ENCODE measurements at regions not wholly inside any gene's neighbourhood (a gene's known extent, or its start where the extent isn't known, plus 50 kb on each side); places are given as distances from the start of the nearest gene placed in this dataset.

GRCh38 chr13:22461854-22462490 lies 718.8 kb upstream of the SGCG start:
- no peak for DNase-seq

GRCh38 chr13:22463089-22463488 lies 717.7 kb upstream of the SGCG start:
- no peak for DNase-seq

GRCh38 chr13:22468045-22468444 lies 712.7 kb upstream of the SGCG start:
- DNase-seq, result no peak

- DNase-seq, result no peak
Observed at GRCh38 chr13:22468824-22469223, 712.0 kb upstream of the SGCG start.

- DNase-seq, result no peak
Observed at GRCh38 chr13:22469452-22469851, 711.3 kb upstream of the SGCG start.

GRCh38 chr13:22470075-22470474 lies 710.7 kb upstream of the SGCG start:
- no peak for DNase-seq

GRCh38 chr13:22482496-22483000 lies 698.2 kb upstream of the SGCG start:
- DNase-seq, result no peak

GRCh38 chr13:22483276-22483675 lies 697.5 kb upstream of the SGCG start:
- DNase-seq, result no peak

GRCh38 chr13:22486490-22486889 lies 694.3 kb upstream of the SGCG start:
- DNase-seq, result no peak

GRCh38 chr13:22487932-22488331 lies 692.8 kb upstream of the SGCG start:
- no peak for DNase-seq

GRCh38 chr13:22489771-22490170 lies 691.0 kb upstream of the SGCG start:
- no peak for DNase-seq

- no peak for DNase-seq
Observed at GRCh38 chr13:22495819-22496218, 685.0 kb upstream of the SGCG start.

GRCh38 chr13:22496803-22497508 lies 683.8 kb upstream of the SGCG start:
- DNase-seq, result no peak

GRCh38 chr13:22497991-22498780 lies 682.6 kb upstream of the SGCG start:
- DNase-seq, result no peak

- no peak for DNase-seq
Observed at GRCh38 chr13:22499919-22500318, 680.9 kb upstream of the SGCG start.

- DNase-seq, result no peak
Observed at GRCh38 chr13:22505489-22505888, 675.3 kb upstream of the SGCG start.

- no peak for DNase-seq
Observed at GRCh38 chr13:22506096-22506691, 674.6 kb upstream of the SGCG start.

- no peak for DNase-seq
Observed at GRCh38 chr13:22517544-22517943, 663.2 kb upstream of the SGCG start.

GRCh38 chr13:22536851-22537250 lies 643.9 kb upstream of the SGCG start:
- DNase-seq, result peak; percentile 81

- no peak for DNase-seq
Observed at GRCh38 chr13:22538400-22538799, 642.4 kb upstream of the SGCG start.

GRCh38 chr13:22549126-22549525 lies 631.7 kb upstream of the SGCG start:
- DNase-seq, result no peak

GRCh38 chr13:22561581-22561980 lies 619.2 kb upstream of the SGCG start:
- DNase-seq, result no peak

- DNase-seq, result no peak
Observed at GRCh38 chr13:22562116-22562515, 618.7 kb upstream of the SGCG start.
